Testis (tissue), 2 donors: ENCODE measurements at regions not wholly inside any gene's neighbourhood (a gene's known extent, or its start where the extent isn't known, plus 50 kb on each side); places are given as distances from the start of the nearest gene placed in this dataset.

Source experiments
- CTCF ChIP-seq, 3 experiments: fragments of 450-650 bp in 2 of 3; fragments of 200-600 bp in 1 of 3; sonication (generic) in 1 of 3; IDR thresholded peaks; one replicate each; pipeline ENCODE4 v1.5.1; 2016 to 2019; ENCODE audit warnings: antibody characterized with exemption in 3 of 3, mild to moderate bottlenecking in 2 of 3, moderate library complexity in 1 of 3
- POLR2A ChIP-seq: fragments of 450-650 bp; IDR thresholded peaks from one replicate; pipeline ENCODE4 v1.6.1; 2017; ENCODE audit warnings: antibody characterized with exemption, mild to moderate bottlenecking, moderate library complexity

GRCh38 chrY:7204456-7204855 lies 292.9 kb upstream of the AMELY start:
- TF ChIP-seq CTCF (IDR thresholded peaks at IDR 0.05) (no peak), POLR2A (no peak)
